HG03354 (cell line): ENCODE measurements at regions not wholly inside any gene's neighbourhood (a gene's known extent, or its start where the extent isn't known, plus 50 kb on each side); places are given as distances from the start of the nearest gene placed in this dataset.
"Not testable (repeated sequence)": the region's sequence is repeated elsewhere in the genome, so short reads cannot be mapped to it uniquely, and the experiment has no call there.

Experiments used
- ATAC-seq: cut with Tn5 transposase; IDR thresholded peaks from one replicate; pipeline ENCODE4 v1.9.1; 2021; ENCODE audit warnings: mild to moderate bottlenecking; ENCODE audit not compliant: unreplicated experiment, poor library complexity, severe bottlenecking

DNA sequence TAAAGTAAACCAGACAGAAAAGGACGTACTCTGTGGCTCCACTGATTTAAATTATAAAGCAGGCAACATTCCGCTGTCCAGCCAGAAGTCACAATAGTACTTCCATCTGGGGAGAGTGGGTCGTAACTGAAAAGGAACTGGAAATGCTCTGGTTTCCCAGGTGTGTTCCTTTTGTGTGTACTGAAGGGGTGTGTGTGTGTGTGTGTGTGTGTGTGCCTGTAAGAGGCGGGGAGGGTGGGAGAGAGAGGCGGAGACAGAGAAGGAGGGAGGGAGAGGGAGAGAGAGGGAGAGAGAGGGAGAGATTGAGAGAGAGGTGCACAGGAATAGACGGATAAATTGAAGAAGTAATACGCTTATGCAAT, 178.4 kb upstream of the ZNF184 start:
- ATAC-seq, result no peak

DNA sequence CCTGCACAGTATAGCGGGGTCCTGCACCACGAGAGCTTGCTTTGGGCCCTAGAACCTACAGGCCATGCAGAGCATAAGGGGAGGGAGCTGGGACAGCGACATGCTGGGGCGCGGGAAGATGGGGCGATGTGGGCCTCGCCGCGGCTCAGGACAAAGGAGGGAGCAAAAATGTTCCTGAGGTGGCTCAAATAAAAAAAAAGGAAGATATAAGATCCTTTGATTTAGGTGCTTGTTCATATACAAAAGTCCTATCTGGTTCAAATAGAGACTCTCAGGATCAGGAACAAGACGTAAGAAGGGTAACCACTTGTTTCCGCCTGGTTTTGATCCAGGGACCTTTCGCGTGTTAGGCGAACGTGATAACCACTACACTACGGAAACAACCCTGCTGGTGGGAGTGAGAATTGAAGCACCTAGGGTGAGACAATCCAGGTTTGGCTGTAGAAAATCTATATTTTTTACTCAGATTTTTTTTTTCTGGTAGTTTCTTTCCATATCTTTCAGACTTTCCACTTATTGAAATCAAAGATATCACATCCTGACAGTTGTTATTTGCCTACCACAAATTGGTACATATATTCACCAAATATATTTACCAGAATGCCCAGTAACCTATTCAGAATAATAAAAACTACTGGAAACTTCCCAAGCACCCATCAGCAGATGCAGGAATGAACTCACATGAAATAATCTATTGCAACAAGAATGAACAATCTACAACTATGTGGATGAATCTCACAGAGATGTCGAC, 177.9 kb upstream of the ZNF184 start:
- ATAC-seq, result no peak

DNA sequence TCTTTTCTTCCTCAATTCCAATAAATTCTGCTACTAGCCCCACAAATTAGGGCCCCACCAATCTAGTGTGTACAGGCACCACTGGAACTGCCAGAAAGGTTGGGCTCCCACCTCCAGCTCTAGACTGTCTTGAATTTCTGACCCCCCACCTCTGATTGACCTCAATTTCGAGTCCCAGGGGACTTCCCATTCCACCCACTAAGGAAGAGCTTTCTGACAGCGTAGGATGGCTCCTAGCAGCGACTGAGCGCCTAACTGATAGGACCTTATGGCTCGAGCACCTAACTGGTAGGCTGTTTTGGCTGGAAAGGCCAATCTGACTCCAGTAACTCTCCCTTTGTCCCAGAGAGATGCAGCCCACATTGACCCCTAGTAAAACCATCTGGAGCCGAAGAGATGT, 171.6 kb upstream of the ZNF184 start:
- no peak for ATAC-seq

DNA sequence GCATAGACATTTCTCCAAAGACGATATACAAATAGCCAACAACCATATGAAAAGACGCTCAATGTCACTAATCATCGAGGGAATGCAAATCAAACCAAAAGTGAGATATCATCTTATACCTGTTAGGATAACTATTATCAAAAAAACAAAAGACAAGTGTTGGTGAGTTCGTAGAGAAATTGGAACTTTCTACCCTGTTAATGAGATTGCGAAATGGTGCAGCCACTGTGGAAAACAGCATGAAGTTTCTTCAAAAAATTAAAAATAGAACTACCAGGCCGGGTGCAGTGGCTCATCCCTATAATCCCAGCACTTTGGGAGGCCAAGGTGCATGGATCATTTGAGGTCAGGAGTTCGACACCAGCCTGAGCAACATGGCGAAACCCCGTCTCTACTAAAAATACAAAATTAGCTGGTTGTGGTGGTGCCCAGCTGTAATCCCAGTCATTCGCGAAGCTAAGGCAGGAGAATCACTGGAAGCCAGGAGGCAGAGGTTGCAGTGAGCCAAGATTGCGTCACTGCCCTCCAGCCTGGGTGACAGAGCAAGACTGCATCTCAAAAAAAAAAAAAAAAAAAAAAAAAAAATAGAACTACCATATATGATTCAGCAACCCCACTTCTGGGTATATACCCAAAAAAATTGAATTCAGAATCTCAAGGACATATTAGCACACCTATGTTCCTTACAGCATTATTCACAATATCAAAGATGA, 170.0 kb upstream of the ZNF184 start:
- no peak for ATAC-seq

DNA sequence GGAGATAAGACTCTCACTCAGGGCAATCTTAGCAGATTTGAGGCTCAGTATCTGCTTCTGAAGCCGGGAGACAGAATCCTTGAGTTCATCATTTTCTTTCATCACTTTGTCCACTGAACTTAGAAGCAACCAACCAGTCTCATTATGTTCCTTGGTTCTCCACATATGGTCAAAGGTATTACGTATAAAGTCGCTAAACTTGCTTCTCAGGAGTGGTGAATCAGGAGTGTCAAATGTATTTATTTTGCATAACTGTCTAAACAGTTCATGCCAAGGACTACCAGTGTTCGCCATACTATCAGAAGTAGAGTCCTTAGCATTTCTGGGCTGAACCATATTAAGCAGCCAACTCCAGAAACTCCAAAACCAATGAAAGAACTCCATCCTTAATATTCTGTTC, 163.0 kb upstream of the ZNF184 start:
- not testable (repeated sequence) for ATAC-seq

DNA sequence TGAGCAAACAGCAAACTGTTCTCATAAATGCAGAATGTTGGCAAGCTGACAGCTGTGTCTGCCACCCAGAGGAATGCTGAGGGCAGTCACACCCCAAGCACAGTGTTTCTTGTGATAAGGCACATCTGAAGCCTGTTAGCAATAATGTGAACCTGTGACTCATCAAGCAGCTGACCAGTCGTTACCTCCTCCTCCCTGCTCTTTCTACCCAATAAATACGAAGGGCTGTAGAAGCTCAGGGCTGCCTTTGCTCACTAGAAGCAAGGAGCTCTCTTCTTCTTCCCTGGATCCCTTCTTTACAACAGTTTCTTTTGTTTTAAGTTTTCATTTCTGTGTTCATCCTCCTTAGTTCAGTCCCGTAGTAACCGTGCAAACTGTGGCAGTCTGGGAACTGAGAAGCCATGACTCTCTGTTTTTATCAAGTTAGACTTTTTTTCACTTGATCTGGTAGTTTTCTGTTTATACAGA, 160.3 kb upstream of the ZNF184 start:
- ATAC-seq, result not testable (repeated sequence)

DNA sequence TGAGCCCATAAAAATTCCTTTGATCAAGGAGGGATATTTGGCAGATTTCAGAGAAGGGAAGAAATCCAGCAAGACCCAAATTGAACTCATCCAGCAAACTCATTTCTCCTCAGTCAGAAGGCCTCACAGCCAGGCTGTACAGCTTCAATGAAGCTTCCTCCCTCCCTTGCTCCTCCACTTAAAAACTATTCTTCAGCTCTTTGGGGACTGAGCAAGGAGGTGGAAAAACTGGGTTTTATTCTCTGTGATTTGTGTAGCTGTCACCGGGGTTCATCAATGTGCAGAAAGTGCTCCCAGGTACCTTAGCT, 158.7 kb upstream of the ZNF184 start:
- ATAC-seq, result no peak

DNA sequence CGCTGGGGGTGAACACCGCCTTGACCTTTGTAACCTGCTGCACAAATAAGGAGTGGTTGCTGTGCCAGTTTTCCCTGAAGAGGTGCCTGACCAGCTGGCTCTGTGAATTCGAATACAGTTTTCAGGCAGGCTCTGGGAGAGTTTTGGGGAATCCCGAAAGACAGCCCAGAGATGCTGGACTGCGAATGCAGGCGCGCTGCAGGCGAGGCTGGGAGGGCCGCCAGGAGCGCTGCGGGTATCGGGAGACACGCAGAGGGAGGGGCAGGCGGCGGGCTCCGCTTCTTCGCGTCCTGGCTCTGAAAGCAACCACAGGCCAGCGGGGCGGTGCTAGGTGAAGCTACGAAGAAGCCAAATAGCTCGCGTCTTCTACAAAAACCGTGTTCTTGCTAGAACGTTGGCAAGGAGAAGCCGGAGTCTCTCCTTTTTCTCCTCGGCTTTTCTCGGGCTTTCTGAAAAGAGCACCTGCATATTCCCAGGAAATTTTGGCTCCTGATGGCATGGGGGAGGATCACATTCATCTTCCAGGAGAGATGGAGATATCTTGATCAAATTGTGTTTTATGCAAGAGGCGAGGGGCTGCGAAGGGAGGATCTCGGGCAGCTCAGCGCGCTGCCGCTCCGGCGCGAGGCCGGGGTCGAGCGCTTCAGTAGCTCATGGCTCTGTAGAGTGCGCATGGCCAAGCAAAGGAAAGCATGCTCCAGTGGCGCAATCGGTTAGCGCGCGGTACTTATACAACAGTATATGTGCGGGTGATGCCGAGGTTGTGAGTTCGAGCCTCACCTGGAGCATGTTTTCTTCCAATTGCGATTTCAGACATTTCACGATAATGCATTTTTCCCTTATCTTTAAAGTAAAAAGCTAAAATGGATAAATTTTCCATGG, 158.1 kb upstream of the ZNF184 start:
- no peak for ATAC-seq

DNA sequence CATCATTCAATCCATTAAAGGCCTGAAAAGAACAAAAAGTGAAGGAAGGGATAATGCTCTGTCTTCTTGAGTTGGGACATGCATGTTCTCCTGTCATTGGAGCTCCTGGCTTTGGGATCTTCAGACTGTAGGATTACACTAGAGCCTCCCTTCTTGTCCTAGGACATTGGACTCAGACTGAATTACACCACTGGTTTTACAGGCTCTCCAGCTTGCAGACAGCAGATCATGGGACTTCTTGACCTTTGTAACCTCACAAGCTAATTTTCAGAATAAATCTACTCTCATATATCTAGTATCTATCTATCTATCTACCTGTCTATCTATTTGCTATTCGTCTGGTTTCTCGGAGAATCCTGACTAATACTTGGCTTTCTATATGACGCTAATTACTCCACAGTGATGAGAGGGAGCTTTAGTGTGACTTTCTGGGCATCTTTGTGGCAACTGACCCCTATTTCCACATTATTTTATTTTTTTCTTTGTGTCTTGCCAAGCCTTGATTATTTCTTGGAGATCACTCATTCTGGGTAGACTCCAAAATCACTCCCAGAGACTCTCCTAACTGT, 151.9 kb upstream of the ZNF184 start:
- ATAC-seq, result no peak

DNA sequence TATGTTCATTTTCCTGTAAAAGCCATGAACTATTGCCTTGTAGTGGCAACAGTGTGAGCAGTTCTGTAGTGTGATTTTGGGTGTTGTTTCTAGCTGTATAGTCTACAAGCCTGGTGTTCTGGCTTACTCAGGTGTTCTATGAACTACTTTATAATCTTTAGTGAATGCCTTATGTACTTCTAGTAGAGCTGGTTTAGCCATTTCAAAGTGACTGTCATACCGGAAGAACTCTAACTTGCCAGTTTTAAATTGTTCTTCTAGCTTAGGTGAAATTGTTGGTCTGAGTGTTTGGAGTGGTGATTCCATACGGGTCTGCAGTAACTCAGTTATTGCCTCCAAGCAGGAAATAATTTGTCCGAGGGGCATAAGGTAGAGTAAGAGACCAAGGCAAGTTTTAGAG, 150.2 kb upstream of the ZNF184 start:
- ATAC-seq, result no peak

DNA sequence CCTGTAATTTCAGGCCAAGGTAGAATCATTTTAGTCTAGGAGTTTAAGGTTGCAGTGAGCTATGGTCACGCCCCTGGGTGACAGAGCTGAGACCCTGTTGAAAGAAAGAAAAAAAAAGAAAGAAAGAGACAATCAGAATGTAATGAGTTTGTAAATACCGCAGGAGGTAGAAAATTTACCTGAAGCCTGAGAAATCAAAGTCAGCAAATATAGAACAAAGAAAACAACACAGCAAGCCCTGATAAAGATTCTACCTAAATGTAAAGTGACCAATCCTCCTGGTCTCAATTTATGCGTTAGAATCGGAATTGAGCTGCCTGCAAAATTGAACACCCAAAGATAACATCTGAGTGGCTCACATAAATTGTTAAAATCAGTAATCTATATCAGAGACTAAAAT, 146.5 kb upstream of the ZNF184 start:
- ATAC-seq, result no peak

DNA sequence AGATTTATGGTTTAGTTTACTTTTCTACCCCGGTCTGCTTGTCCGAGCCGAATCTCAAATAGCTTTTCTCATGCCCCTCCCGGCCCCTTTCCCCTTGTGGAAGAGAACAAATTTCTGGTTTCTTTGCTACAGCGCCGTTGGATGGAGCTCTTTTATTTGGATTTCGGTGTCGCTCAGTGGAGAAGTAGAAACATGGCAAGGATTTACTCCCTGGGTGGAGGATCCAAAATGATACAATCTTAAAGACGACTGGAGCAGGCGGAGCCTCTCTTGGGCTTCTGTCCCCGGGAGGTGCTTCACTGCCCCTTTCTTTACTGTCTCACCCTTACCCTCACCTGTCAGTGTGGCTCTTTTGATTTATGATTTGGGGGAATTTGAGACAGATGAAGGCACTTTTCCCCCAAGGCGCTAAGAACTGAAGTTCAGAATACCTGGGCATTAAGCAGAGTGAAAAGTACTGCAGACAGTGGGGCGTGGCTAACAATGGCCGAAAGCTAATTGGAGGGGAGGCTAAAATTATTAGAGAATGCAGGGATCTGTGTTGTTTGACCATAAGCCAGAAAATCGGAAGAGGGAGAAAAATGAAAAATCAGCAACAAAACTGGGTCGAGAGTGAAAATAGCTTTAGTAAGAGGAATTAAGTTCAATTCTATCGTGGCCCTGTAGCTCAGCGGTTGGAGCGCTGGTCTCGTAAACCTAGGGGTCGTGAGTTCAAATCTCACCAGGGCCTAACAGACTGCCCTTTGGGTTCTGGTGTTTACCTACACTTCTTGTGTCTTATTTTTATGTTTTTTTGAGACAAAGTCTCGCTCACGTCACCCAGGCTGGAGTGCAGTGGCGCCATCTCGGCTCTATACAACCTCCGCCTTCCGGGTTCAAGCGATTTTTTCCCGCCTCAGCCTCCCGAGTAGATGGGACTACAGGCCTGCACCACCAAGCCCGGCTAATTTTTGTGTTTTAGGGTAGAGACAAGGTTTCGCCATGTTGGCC, 145.1 kb upstream of the ZNF184 start:
- ATAC-seq, result no peak

DNA sequence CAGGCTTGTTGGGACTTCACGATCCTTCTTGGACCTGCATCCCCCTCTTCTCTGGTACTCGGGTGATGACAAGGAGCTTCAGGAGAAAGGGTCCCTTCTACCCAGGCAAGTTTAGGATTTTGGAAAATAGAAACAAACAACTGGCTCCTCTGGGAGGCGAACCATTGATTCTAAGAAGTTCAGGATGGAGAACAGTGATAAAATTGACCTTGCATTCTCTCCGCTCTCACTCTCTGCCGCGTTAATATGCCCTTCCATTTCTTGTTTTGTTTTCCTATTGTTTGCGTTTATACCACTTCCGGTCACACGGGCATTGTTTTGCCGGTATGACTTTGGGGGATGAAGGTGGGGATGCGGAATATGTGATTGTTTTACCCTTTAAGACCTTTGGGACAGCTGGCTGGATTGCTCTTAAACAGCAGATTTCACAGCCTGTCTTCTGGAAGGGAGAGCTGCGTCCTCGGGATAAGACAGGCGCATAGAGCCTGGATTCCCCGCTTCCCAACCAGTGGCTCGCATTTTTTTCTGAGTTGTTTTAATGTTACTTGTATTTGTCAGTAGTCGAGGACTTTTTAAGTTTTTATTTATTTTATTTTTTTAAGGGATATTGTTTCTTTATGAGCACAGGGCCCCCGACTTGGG, 144.3 kb upstream of the ZNF184 start:
- ATAC-seq, result no peak

DNA sequence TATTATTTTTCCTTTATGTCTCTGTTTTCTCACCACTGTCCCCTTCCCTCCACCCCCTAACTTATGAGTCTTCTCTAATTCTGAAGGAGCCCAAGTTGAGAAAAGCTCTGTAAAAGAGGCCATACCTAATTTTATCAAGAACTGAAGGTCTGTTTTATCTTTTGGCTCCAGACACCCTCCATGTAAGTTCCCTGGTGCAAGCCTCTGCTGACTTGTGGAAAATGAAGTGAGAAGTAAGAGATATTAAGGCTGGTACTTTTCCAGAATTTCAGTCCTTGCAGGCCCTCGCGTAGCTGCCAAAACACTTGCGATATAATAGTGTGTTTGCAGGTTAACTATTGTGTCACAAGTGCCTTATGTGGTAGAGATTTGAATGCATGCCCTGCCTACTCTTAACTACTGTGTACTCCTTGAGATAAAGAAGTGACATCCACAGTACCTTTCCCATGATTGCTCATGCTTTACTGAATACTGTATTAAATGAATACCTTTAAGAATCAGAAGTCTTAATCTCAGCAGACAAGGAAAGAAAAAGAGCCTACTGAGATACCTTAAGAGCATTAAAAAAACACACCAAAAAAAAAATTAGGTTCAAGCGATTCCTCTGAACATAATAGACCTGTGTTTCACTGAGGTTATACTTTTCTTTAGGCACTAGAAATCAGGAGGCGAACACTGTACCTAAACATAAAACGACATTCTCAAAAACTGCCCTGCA, 143.6 kb upstream of the ZNF184 start:
- no peak for ATAC-seq

DNA sequence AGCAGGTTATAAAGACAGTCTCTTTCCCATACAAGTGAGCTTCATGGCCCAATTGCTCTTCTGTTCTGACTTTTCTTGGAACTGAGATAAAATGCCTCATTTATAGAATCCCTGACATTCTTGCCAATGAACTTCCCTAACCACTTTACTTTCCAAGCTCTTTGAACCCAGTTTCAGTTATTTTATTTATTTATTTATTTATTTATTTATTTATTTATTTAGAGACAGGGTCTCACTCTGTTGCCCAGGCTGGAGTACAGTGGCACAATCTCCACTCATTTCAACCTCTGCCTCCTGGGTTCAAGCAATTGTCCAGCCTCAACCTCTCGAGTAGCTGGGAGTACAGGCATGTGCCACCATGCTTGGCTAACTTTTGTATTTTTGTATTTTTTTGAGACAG, 138.5 kb upstream of the ZNF184 start:
- no peak for ATAC-seq

DNA sequence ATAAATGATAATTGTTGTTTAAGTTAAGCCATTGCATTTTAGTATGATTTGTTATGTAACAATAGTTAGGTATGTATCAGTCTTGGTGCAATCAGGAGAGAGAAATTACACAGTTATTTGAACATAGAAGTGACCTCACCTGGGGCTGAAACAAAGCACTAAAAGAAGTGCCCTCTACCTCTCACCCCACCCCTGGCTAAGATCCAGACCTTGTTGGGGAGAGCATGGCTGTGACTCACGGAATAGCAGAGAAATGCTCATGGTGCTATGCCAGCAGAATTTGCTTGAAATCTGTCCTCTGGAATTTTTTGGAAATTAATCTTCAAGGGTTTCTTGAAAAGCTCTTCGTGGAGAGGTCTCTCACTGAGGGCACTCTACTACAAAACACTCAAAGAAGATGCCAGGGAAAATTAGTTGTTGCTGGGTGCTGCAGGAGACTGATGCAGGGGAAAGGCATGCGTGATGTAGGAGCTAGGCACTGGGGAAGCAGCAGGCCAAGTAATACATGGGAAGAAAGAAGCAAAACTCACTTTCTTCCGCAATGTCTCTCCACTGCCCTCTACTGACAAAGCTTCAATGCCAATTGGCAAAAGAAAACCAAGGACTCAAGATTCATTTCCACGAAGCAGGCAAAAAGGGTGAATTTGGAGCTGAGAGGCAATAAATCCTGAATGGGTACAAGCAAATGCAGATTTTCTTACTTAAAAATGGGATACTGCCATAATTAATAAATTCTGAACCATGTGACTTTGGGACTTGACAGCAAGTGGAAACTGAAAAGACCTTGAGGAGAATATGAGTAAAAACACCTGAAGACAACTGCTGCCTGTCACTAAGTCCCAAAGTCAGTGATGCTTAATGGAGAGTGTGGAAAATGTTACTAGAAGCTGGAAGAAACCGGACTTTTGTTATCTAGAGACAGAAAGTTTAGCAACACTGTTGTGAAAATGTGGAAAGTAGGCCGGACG, 136.3 kb upstream of the ZNF184 start:
- ATAC-seq, result no peak
